ENCODE measurements at regions not wholly inside any gene's neighbourhood (a gene's known extent, or its start where the extent isn't known, plus 50 kb on each side); places are given as distances from the start of the nearest gene placed in this dataset.
"Not testable (repeated sequence)": the region's sequence is repeated elsewhere in the genome, so short reads cannot be mapped to it uniquely, and the experiment has no call there.

DNA sequence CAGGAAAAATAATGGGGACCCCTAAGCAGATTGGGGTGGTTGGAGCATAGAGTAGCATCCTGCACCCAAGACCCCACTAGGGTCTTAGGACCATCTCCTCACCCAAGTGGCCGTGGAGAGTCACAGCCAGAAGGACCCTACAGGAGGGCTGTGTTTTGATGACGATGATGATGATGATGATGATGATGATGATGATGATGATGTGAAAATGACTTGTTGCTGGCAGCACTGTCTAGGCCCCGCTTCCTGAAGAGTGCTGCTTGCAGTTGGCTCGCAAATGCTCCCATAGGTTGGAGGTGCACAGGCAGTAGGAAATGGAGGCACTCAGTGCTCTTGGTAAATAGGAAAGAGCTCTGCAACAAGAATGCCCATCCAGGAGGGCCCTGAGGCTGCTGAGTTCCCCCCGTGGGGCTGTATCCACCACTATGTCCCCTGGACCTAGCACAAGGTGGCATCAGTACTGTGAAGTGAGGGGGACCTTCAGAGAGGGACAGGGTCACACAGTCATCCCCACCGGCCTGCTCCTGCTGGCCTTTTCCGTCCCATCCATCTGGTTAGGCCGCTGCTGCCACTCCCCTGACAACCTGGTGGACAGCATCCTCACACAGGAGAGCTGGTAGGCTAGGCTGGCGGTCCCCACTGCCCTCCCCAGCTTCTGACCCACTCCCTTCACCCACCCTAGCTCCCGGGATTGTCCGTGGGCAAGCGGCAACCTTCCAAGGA, 139.6 kb downstream of the FOXD2 start:
- no peak for DNase-seq

DNA sequence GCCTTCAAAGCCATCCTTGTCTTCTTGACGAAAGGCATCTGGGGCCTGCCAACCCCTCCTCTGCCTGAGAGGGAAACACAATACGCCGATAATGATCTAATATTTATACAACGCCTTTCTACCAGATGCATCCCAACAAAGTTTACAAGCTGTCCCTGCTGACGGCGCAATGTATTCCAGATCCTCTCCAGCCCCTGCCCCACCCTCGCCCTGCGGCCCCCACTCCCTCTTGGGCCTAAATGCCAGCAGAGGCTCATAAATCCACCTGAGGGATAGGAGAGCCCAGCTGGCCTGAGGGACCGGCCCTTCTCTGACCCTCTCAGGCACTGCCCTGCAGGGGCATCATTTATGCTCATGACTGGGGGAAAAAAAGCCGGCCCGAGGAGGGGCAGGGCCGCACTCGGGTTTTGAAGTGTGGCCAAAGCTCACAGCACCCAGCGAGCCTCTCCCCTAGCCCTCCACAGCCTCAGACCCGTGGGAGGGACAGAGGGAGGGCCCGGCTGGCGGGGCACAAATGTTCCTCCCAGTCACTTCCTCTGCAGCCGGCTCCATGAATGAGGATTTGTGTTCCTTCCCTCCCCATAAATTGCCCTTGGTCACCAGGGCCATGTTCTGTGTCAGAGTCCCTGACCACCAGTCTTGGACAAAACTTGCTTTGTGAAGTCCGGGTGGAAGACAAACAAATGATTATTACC, 140.3 kb downstream of the FOXD2 start:
- no peak for DNase-seq

DNA sequence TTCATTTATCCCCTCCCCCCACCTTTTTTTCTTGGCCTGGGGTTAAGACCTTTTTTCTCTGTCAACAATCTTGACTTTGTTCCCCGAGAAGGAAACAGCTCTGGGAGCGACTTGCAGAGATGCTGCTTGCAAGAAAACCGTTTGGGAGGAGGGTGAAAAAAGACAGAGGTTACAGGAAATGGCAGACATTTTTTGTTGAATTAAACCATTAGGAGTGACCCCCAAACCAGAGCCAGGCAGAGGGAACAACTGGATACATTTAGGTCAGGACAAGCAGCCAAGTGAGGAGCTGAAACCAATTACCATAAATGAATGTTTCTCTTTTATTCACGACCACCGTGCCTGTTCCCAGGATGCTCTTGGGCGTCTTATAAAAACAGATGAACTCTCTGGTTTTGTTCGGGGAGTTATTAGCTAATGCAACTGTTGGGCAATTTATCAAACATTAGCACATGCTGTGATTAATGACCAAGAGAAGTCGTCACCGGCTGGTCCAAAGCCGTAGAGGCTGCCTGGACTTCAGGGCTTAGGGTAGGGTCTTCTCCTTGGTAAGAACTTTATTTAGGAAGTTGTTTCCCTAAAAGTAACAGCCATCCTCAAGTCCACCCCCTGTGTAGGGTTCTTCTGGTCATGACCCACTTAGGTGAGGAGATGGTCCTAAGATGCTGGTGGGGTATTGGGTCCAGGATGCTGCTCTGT, 141.0 kb downstream of the FOXD2 start:
- DNase-seq, result no peak

DNA sequence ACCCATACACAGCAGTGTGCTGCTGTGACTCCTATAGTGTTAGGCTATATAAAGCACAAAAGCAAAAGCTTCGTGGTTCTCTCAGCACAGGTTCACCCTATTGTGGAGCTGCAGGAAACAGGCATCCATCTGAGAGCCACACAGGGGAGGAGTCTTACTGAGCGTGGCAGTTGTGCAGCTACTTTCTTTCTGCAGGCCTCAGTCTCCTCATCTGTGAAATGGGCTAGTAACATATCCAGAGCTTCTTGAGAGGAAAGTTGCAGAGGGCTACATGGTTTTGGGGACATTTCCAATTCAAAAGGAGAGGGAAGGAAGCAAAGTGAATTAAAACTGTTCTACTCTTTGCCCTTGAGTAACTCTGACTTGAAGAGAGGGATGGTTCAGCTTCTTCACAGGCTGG, 142.0 kb downstream of the FOXD2 start:
- no peak for DNase-seq

DNA sequence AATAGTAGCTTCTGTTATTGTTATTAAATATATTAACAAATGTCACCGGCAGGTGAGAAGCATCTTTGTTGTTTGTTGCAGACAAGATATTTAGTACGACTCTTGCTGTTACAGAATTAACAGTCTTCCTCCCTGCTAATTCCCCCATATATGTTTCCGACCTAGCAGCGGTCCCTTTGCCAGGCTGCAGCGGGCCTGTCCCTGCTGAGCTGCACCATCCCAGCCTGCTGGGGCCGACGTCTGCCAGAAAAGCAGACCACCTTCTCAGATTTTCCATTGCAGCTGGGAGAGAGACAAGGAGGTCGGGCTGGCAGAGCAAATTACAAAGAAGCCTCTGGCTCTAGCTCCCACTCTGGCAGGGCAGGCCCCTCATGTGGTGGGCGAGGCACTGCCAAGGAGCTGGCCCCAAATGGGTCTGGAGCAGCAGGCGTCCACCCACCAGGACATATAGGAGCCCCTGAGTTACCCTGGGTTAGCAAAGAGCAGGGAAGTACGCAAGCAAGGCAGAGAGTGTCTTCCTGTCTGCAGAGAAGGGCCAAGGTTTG, 142.7 kb downstream of the FOXD2 start:
- no peak for DNase-seq

DNA sequence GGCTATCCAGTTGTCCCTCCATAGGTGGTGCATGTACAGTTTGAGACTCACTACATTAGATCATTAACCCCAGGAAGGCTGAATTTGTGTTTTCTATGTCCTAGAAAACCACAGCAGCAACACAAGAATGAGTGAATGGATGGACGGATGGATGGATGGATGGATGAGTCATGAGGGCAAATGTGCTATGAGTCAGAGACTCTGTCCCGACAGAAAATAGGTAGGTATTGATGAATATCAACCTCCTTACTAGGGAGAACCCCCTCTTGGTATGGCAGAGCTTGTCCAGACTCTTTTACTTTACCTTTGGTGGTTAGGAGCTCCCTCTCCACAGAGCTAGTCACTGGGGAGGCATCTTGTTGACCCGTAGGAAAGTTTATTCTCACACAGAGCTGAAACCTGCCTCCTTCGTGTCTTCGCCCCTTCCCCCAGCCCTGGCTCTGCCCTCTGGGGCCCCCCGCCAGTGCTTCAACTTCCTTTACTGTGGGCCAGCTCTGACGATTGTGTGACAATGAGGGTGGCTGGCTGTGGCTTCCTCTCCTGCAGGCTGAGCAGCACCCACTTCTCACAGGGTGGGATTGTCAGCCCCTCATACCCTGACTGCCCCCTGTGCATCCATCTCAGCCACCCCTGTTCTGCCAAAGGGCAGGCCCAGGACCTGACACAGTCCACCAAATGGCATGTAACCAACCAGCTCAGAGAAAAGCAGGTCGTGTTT, 145.2 kb downstream of the FOXD2 start:
- no peak for DNase-seq

DNA sequence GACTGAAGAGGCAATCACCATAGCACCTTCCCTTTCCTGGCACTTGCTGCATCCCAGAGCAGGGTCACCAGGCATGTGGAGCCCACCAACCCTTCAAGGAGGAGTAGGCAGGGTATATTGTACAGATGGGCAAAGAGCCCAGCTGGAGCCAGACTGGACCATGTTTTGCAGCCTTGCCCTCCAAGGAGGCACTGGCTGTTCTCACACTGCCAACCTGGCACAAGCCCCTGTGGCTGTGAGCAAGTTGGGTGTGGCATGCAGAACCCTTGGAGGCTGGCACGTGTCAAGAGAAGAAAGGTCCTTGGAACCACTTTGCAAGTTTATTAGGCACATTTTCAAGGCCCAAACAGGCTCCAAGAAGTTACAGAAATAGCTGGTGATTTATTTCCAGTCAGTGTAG, 146.4 kb downstream of the FOXD2 start:
- no peak for DNase-seq

DNA sequence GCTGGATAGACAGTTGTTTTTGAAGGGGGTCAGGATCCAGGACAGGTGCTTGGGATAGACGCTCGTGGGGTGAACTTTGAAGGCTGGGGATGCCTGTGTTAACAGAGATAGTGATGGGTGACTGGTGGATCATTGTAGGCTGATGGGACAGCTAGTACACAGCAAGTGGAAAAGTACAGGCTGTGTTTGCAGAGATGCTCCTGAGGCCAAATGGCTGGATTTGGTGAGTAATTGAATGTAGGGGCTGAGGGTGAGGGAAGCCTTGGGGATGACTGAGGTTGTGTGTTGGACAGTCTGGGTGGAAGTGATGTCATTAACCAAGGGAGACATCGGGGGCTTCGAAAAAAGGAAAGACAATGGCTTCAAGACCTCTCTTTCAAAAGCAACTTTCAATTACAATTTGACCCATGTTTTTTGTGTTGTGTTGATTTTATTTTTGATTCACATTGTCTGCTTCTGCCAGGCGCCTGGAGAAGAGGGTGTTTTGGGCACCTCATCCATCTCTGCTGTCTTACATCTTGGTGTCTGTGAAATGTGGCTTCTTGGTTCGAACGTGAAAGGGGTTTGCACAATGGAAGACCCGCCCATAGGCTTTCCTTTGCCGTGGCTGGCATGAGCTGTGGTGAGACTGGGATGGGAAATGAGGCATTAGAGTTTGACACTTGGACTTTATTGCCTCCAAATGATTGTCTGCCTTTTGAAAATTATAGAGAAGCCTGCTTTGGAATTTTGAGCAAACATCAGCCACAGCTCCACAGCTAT, 147.5 kb downstream of the FOXD2 start:
- DNase-seq, result no peak

DNA sequence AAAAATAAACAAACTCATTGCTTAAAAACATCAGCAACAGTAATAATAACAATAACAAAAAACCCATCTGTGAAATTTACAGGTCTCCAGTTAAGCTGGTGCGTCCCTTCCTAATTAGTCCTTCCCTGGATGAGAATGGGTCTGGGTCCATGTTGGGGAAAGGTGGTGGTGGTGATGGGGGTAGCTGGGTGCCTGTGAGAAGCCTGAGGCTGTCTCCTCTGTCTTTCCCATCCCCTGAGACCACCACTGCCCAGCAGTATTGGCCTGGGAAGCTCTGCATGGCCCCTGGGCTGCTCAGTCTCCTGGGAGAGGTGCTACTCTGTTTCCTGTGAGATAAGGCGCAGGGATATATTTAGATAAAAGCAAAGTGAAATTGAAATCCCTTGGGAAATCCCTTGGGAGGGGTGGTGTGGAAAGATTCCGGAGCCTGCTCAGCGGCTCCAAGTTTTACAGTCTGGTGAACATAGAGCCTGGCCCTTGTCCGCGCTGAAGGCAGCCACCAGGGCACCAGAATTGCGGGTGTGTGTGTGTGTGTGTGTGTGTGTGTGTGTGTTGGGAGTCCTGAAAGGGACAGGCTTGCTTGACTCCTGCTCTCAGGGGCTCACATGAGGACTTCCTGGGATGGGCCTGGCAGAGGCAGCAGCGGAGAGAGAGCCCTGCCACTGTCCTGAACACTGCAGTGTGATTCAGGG, 150.2 kb downstream of the FOXD2 start:
- DNase-seq, result no peak

DNA sequence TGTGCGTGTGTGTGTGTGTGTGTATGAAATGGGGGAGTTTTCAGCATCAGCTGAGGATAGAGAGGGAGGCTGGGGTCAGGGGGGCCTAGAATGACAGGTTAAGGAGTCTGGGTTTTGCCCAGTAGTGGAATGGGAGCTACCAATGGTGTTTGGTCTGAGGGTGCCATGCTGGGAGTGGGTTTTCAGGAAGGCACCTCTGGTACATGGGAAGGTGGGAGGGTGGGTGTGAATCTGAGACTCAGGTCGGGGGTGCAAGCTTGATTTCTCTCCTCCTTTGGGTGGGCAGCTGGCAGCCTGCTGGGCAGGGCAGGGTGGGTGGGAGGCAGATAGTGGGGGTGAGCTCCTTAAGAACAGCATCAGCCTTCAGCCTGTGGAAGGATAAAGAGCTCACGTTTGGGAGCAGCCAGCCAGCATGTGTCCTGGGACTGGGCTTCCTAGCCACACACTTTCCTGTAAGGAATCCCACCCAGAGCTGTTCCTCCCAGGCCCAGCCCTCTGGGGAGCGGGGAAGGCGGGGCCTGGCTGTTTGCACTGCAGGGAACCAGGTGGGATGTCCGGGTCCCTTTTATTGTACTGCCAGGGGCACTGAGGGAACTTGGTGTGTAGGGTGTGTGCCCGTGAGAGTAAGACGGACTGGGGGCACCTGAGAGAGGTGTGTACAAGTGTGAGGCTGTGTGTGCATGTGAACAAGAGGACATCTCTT, 152.8 kb downstream of the FOXD2 start:
- DNase-seq, result no peak

DNA sequence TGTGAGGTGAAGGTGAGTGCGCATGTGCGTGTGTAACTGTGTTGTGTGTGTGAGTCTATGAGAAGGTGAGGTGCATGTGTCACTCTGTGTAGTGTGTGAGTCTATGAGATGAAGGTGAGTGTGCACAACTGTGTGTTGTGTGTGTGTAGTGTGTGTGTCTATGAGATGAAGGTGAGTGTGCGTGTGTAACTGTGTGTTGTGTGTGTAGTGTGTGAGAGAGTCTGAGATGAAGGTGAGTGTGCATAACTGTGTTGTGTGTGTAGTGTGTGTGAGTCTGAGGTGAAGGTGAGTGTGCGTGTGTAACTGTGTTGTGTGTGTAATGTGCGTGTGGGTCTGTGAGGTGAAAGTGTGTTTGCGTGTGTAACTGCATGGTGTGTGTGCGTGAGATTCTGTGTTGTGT, 154.0 kb downstream of the FOXD2 start:
- no peak for DNase-seq

DNA sequence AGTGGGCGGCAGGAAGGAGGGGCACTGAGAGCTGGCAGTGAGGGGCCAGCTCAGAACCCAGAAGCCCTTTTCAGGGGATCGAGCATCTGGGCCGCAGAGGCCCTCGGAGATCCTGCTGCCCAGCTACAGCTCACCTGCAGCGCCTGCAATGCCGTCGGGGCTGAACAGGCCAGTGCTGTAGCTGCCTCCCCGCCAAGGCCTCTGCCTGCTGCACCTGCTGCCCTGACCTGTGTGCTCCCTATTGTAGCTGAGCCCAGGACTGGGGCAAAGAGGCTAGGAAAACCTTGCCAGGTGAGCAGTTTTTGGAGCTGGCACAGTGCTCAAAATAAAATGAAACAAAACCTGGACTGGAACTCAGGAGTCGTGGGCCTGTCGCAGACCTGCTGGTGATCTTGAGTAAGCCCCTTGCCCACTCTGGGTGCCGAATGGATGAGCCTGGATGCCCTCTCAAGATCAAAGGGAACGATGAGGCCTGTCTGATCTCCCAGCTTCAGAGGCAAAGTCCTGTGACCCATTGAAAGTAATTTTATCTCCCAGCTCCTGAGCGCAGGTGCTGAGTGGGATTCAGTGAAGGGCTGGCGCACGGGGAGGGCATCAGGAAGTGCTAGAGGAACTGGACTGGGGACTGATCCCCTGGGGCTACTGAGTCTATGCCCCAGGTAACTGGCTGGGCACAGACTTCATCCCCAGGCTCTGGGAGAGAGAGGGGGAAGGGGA, 154.6 kb downstream of the FOXD2 start:
- no peak for DNase-seq

DNA sequence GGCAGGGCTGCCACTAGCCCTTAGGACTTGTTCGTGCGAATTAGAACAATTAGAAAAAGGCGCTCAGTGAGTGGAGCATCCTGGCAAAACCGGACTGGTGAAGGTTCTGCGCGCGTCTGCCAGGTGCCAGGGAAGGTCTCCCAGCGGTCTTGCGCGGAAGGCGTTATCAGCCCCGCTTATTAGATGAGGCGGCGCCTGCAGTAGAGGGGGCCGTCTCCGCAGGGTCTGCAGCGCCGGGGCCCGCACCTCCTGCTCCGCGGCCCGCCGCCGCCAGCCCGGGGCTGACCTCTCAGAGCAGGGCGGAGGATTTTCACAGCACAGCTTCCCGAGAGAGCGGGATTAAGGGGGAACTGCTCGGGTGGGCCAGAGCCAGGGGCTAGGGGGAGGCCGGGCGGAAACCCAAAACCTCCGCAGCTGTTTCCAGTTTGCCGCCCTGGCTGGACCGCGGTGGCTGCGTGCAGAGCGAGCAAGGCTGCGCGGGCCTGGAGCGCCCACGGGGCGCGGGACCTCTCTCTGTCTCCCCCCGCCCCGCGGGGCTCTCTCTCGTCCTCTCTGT, 155.2 kb downstream of the FOXD2 start:
- DNase-seq, result no peak

DNA sequence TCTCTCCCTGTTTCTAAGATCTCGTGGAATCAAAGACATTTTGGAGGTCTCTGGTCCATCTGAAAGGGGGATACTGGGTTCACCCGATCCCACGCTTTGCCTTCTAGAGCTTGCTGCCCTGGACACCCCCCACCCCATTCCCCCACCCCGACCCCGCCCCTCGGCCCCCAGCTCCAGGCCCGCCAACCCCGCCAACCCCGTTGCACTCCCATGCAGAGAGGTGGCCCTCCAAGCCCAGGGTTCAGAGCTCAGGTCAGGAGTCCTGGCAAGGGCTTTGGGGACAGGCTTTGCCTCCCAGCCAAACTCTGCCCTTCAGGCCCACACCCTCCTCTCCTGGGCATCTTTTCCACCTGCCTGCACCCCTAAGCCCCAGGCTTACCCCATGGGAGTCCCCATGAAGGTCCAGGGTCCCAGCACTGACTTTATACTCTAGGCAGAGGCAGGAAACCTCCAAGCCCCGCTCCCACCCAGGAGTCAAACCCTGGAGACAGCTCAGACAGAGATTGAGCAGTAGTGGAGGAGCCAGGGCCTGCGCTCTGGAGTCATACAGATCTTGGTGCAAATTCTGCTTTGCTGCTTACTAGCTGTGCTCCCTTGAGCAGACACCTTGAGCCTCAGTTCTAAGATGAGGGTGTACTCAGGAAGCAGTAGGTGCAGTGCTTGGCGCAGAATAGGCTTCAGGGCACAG, 155.9 kb downstream of the FOXD2 start:
- DNase-seq, result no peak

DNA sequence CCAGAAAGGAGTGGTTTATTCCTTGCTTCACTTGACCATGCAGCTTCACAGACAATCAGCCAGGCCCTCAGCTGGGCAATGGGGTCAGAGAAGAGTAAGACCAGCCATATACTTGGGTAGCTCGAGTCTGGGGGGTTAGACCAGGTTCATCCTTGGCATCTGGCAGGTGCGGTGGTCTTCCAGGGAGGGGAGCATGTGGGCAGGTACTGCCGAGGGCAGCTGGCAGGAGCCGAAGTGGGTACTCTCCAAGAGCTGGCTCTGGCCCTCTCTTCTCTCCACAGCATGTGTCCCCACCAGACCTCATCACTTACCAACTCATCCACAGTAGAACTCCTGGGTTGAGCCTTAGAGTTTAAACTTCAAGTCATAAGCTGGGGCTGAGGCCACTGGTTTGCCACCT, 156.8 kb downstream of the FOXD2 start:
- no peak for DNase-seq

DNA sequence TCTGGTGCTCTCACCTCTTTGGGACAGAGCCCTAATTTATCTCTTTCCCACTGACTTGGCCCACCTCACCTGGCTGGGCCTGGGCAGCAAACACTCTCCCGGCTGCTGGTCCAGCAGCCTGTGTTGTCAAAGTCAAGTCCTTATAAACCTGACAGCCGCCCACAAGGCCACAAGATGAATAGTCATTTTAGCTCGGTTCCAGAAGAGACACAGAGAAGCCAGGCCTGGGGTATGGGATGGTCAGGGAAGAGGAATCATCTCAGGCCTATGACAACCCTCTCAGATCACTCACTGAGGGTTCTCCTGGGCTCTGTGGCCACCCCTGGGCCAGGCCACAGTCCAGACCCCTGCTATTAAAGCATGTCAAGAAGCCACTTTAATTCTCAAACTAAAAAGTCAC, 158.5 kb downstream of the FOXD2 start:
- no peak for DNase-seq

DNA sequence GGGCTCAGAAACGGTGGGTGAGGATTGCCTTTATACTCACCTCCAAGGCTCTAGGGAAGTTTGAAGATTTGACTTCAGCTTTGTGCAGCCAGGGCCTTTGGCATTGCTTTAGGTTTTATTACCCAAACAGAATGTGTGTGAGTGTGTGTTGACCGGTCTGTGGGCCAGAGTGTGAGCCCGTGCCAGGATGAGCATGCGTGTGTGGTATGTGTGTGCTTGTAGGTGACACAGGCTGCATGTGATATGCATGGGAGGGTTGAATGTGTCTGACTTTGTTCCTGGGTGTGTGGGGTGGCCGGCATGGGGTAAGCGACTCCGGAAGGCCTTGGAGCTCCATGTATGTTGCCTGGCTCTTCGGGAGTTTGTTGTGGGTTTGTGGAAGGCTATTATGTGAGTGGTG, 160.5 kb downstream of the FOXD2 start:
- no peak for DNase-seq

DNA sequence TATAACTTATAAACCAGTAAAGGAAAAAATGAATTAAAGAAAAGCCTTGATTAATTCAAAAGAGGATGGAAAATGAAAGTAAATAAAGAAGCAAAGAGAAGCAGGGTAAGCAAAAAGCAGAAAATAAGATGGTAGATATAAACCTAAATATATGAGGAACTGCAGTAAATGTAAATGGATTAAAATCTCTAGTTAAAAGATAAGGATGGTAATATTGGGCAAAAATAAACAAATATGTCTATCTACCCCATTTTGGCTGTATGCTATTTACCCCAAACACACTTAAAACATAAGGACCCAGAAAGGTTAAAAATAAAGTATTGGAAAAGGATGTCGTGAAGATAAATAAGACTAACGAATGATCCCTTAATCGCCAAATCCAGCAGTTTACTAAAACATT, 161.9 kb downstream of the FOXD2 start:
- no peak for DNase-seq

DNA sequence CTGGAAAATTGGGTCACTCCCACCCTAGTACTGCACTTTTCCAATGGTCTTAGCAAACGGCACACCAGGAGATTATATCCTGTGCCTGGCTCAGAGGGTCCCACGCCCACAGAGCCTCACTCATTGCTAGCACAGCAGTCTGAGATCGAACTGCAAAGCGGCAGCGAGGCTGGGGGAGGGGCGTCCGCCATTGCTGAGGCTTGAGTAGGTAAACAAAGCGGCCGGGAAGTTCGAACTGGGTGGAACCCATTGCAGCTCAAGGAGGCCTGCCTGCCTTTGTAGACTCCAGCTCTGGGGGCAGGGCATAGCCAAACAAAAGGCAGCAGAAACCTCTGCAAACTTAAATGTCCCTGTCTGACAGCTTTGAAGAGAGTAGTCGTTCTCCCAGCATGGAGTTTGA, 164.6 kb downstream of the FOXD2 start:
- not testable (repeated sequence) for DNase-seq

Data from central memory CD4-positive, alpha-beta T cell (primary cell).